WTC11 (cell line): ENCODE measurements at regions not wholly inside any gene's neighbourhood (a gene's known extent, or its start where the extent isn't known, plus 50 kb on each side); places are given as distances from the start of the nearest gene placed in this dataset.

ENCODE experiments used
- ATAC-seq: fragments of 200-7000 bp; cut with Tn5 transposase; 2 replicates; pipeline ENCODE4 v1.10.0; 2021; ENCODE audit warnings: mild to moderate bottlenecking, moderate library complexity
- CTCF ChIA-PET: fragments of 300-600 bp; sonication (Branson Sonifier 250); formaldehyde crosslinking; loops from one replicate; lab custom pipeline; 2021; ENCODE audit warnings: antibody characterized with exemption; lab: Charles Lee
- POLR2A ChIA-PET: fragments of 350-600 bp; sonication (Branson Sonifier 250); formaldehyde crosslinking; loops from one replicate; lab custom pipeline; 2021; ENCODE audit warnings: antibody characterized with exemption; lab: Charles Lee
- DNase-seq: peaks from one replicate; pipeline ENCODE4 v3.0.0; 2021; ENCODE audit warnings: low spot score
- H3K27ac Mint-ChIP-seq: 2 replicates; pipeline ENCODE4 v1.8.0; 2021; ENCODE audit warnings: mixed read lengths
- H3K27me3 Mint-ChIP-seq: 2 replicates; pipeline ENCODE4 v1.8.0; 2021; ENCODE audit warnings: low read depth, mild to moderate bottlenecking, moderate library complexity, mixed read lengths
- H3K36me3 Mint-ChIP-seq: 2 replicates; pipeline ENCODE4 v1.8.0; 2021; ENCODE audit warnings: mixed read lengths
- H3K4me1 Mint-ChIP-seq: 2 replicates; pipeline ENCODE4 v1.8.0; 2022; ENCODE audit warnings: mixed read lengths
- H3K4me3 Mint-ChIP-seq: 2 replicates; pipeline ENCODE4 v1.8.0; 2021; ENCODE audit warnings: mild to moderate bottlenecking, moderate library complexity, mixed read lengths
- H3K9me3 Mint-ChIP-seq: 2 replicates; pipeline ENCODE4 v1.8.0; 2021; ENCODE audit warnings: mixed read lengths
- ARID4B ChIP-seq: sonication (generic); formaldehyde crosslinking; IDR thresholded peaks from 2 replicates; pipeline ENCODE4 v1.8.0; 2023; ENCODE audit warnings: missing genetic modification reagents, mild to moderate bottlenecking, borderline replicate concordance
- CDX4 ChIP-seq: fragments of 250-450 bp; sonication (Bioruptor Pico); IDR thresholded peaks from 2 replicates; pipeline ENCODE4 v1.9.0; 2021; ENCODE audit warnings: moderate library complexity, mild to moderate bottlenecking, inconsistent platforms, borderline replicate concordance
- CREM ChIP-seq: sonication (generic); formaldehyde crosslinking; IDR thresholded peaks from 2 replicates; pipeline ENCODE4 v1.8.1; 2022; ENCODE audit warnings: mild to moderate bottlenecking, missing genetic modification reagents, moderate library complexity
- E2F1 ChIP-seq: sonication (generic); formaldehyde crosslinking; IDR thresholded peaks from 2 replicates; pipeline ENCODE4 v1.8.0; 2022; ENCODE audit warnings: mild to moderate bottlenecking, missing genetic modification reagents
- GTF2I ChIP-seq: fragments of 250-450 bp; sonication (Bioruptor Pico); conservative IDR thresholded peaks from 2 replicates; pipeline ENCODE4 v1.4.0; 2021; ENCODE audit warnings: mild to moderate bottlenecking
- NR3C1 ChIP-seq: sonication (generic); formaldehyde crosslinking; conservative IDR thresholded peaks from 2 replicates; pipeline ENCODE4 v1.8.1; 2023; ENCODE audit warnings: low read depth, mild to moderate bottlenecking, missing genetic modification reagents
- PREB ChIP-seq: sonication (generic); formaldehyde crosslinking; IDR thresholded peaks from 2 replicates; pipeline ENCODE4 v1.8.1; 2022; ENCODE audit warnings: mild to moderate bottlenecking, missing genetic modification reagents, moderate library complexity, borderline replicate concordance
- USF2 ChIP-seq: sonication (generic); formaldehyde crosslinking; IDR thresholded peaks from 2 replicates; pipeline ENCODE4 v1.8.1; 2023; ENCODE audit warnings: mild to moderate bottlenecking, missing genetic modification reagents, moderate library complexity
- ZBTB43 ChIP-seq: sonication (generic); formaldehyde crosslinking; IDR thresholded peaks from 2 replicates; pipeline ENCODE4 v1.8.1; 2023; ENCODE audit warnings: mild to moderate bottlenecking, missing genetic modification reagents
- ZNF671 ChIP-seq: fragments of 250-450 bp; sonication (Bioruptor Pico); IDR thresholded peaks from 2 replicates; pipeline ENCODE4 v1.8.0; 2021; ENCODE audit warnings: mild to moderate bottlenecking
- ZSCAN18 ChIP-seq: fragments of 250-450 bp; sonication (Bioruptor Pico); IDR thresholded peaks from 2 replicates; pipeline ENCODE4 v2.1.2; 2022; ENCODE audit warnings: mild to moderate bottlenecking, moderate library complexity

GRCh38 chr3:104359546-104359945 lies 1007.2 kb upstream of the ALCAM start:
- Mint-ChIP-seq H3K4me1 (no peaks in the 10 kb centered on the region), H3K27me3 (no peaks in the 10 kb centered on the region)

GRCh38 chr3:104360038-104360437 lies 1006.7 kb upstream of the ALCAM start:
- CTCF ChIA-PET: no interaction called here
- POLR2A ChIA-PET: no interaction called here
- no peaks in the 10 kb centered on the region for H3K36me3 Mint-ChIP-seq
- H3K4me3 Mint-ChIP-seq: no peak overlapping the region
- ATAC-seq (no peak), DNase-seq (no peak)
- H3K27me3 Mint-ChIP-seq: no peaks in the 10 kb centered on the region
- no peak overlapping the region for H3K27ac Mint-ChIP-seq
- H3K9me3 Mint-ChIP-seq: no peaks in the 10 kb centered on the region
- no peaks in the 10 kb centered on the region for H3K4me1 Mint-ChIP-seq
- no peak for TF ChIP-seq NR3C1 (CRISPR knock-in tag)
- no peak for TF ChIP-seq ARID4B (CRISPR knock-in tag)
- TF ChIP-seq USF2 (CRISPR knock-in tag): no peak

More at GRCh38 chr3:104359546-104359945, 1007.2 kb upstream of the ALCAM start:
- H3K36me3 Mint-ChIP-seq: no peaks in the 10 kb centered on the region
- DNase-seq (no peak), ATAC-seq (no peak)
- no peak overlapping the region for H3K4me3 Mint-ChIP-seq
- H3K9me3 Mint-ChIP-seq: peaks cover 1% of the 10 kb centered on the region
- H3K27ac Mint-ChIP-seq: no peak overlapping the region
- TF ChIP-seq GTF2I (CRISPR knock-in tag) (no peak), PREB (CRISPR knock-in tag) (no peak), ZSCAN18 (CRISPR knock-in tag) (no peak), ZBTB43 (CRISPR knock-in tag) (no peak), ZNF671 (CRISPR knock-in tag) (no peak), CREM (CRISPR knock-in tag) (no peak), CDX4 (CRISPR knock-in tag) (no peak), E2F1 (CRISPR knock-in tag) (no peak)
- POLR2A ChIA-PET: no interaction called here
- CTCF ChIA-PET: no interaction called here
